A673 (cell line): ENCODE measurements at regions not wholly inside any gene's neighbourhood (a gene's known extent, or its start where the extent isn't known, plus 50 kb on each side); places are given as distances from the start of the nearest gene placed in this dataset.

Experiments
- EZH2 ChIP-seq: fragments of 200-600 bp; sonication (generic); IDR thresholded peaks from 2 replicates; pipeline ENCODE4 v1.6.1; 2017; ENCODE audit warnings: borderline replicate concordance, low read depth, mild to moderate bottlenecking, mixed read lengths, antibody characterized with exemption, low read length; ENCODE audit not compliant: poor library complexity, severe bottlenecking
- TF ChIP-seq, protein P1 (sequence below): fragments of 300-800, 200-600 bp; sonication (generic); conservative IDR thresholded peaks from 2 replicates; pipeline ENCODE4 v1.5.1; 2017; ENCODE audit warnings: low read depth, mild to moderate bottlenecking, antibody characterized with exemption, low read length, moderate library complexity, mixed read lengths

GRCh38 chr20:60122671-60123070 is 164.4 kb downstream of the CDH26 start:
- TF ChIP-seq, protein P1, sequence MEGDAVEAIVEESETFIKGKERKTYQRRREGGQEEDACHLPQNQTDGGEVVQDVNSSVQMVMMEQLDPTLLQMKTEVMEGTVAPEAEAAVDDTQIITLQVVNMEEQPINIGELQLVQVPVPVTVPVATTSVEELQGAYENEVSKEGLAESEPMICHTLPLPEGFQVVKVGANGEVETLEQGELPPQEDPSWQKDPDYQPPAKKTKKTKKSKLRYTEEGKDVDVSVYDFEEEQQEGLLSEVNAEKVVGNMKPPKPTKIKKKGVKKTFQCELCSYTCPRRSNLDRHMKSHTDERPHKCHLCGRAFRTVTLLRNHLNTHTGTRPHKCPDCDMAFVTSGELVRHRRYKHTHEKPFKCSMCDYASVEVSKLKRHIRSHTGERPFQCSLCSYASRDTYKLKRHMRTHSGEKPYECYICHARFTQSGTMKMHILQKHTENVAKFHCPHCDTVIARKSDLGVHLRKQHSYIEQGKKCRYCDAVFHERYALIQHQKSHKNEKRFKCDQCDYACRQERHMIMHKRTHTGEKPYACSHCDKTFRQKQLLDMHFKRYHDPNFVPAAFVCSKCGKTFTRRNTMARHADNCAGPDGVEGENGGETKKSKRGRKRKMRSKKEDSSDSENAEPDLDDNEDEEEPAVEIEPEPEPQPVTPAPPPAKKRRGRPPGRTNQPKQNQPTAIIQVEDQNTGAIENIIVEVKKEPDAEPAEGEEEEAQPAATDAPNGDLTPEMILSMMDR, result no peak
- no peak for TF ChIP-seq EZH2
